HepG2 (cell line): ENCODE measurements at regions not wholly inside any gene's neighbourhood (a gene's known extent, or its start where the extent isn't known, plus 50 kb on each side); places are given as distances from the start of the nearest gene placed in this dataset.

Source experiments
- ATAC-seq: fragments of 200-7000 bp; cut with Tn5 transposase; 3 replicates; pipeline ENCODE4 v1.9.1; 2020; ENCODE audit warnings: mild to moderate bottlenecking, moderate library complexity
- BruUV-seq: library from RNA; stranded (reverse); fragments of 400-500 nt; replicated peaks from 2 replicates; lab custom pipeline; 2021; lab: Mats Ljungman, UMichigan
- CTCF ChIA-PET: fragments of 300-600 bp; formaldehyde crosslinking; extraction: SDS; loops from one replicate; lab custom pipeline; 2021; ENCODE audit warnings: low total read pairs, inconsistent platforms, low intra/inter-chr PET ratio; lab: Yijun Ruan, JAX
- POLR2A ChIA-PET: fragments of 350-600 bp; sonication (Branson Sonifier 250); formaldehyde crosslinking; loops from one replicate; lab custom pipeline; 2020; ENCODE audit warnings: antibody characterized with exemption, inconsistent platforms; lab: Yijun Ruan, JAX
- DNase-seq: peaks from one replicate; pipeline ENCODE4 v3.0.0-alpha.2; 2015; ENCODE audit warnings: low spot score
- FAIRE-seq: peaks from 3 replicates; lab custom pipeline; 2011; peaks lifted over from hg19 to GRCh38; lab: Jason Lieb, UNC
- H2AFZ ChIP-seq: one replicate; pipeline ENCODE4 v1.6.1; 2011; ENCODE audit warnings: low read length, inconsistent platforms
- H3K27ac ChIP-seq: fragments of 300-600 bp; 3 replicates; pipeline ENCODE4 v1.8.0; 2011; ENCODE audit warnings: mixed run types, mild to moderate bottlenecking, mixed read lengths, low read length, inconsistent platforms; ENCODE audit not compliant: insufficient read depth; ENCODE audit errors: extremely low read length
- H3K27me3 ChIP-seq, 2 experiments: fragments of 200-600 bp in 1 of 2; 2 replicates in 1 of 2; 3 replicates in 1 of 2; pipeline versions ENCODE4 v1.6.0 to v1.8.0; 2011; ENCODE audit warnings: low read length in 2 of 2, mild to moderate bottlenecking in 2 of 2, moderate library complexity in 2 of 2, inconsistent platforms in 1 of 2; ENCODE audit not compliant: insufficient read depth in 2 of 2, control insufficient read depth in 1 of 2
- H3K36me3 ChIP-seq, 2 experiments: fragments of 200-600 bp in 1 of 2; replicated peaks in 1 of 2; 2 replicates in 1 of 2; 3 replicates in 1 of 2; pipeline versions ENCODE4 v1.5.1 to v1.8.0; 2011; ENCODE audit warnings: low read length in 2 of 2, inconsistent platforms in 1 of 2; ENCODE audit not compliant: insufficient read depth in 2 of 2, control insufficient read depth in 1 of 2
- H3K4me1 ChIP-seq: 2 replicates; pipeline ENCODE4 v1.5.1; 2012; ENCODE audit warnings: low read length, inconsistent platforms; ENCODE audit not compliant: insufficient read depth
- H3K4me2 ChIP-seq: 2 replicates; pipeline ENCODE4 v1.6.0; 2011; ENCODE audit warnings: low read depth, low read length, inconsistent platforms
- H3K4me3 ChIP-seq, 3 experiments: fragments of 200-600 bp in 1 of 3; sonication (generic), shearing (Covaris generic) in 1 of 3; replicated peaks in 1 of 3; 2 replicates each; pipeline ENCODE4 v1.5.1; 2011 to 2016; ENCODE audit warnings: low read length in 3 of 3, inconsistent platforms in 2 of 3, low read depth in 2 of 3, mild to moderate bottlenecking in 2 of 3, control low read depth in 1 of 3, mixed read lengths in 1 of 3; ENCODE audit not compliant: insufficient read depth in 1 of 3
- H3K79me2 ChIP-seq: one replicate; pipeline ENCODE4 v1.6.1; 2011; ENCODE audit warnings: low read length, inconsistent platforms; ENCODE audit not compliant: insufficient read depth
- H3K9ac ChIP-seq: 2 replicates; pipeline ENCODE4 v1.6.0; 2011; ENCODE audit warnings: mild to moderate bottlenecking, low read depth, low read length, inconsistent platforms; ENCODE audit not compliant: insufficient read depth
- H3K9me3 ChIP-seq: 2 replicates; pipeline ENCODE4 v1.5.1; 2012; ENCODE audit warnings: mild to moderate bottlenecking, low read length
- H4K20me1 ChIP-seq: 2 replicates; pipeline ENCODE4 v1.6.0; 2011; ENCODE audit warnings: inconsistent platforms, mild to moderate bottlenecking, low read length, moderate library complexity; ENCODE audit not compliant: insufficient read depth
- ATF2 ChIP-seq: sonication (generic); formaldehyde crosslinking; IDR thresholded peaks from 2 replicates; pipeline ENCODE4 v1.4.0; 2020; ENCODE audit warnings: missing genetic modification reagents
- ERF ChIP-seq: IDR thresholded peaks from 2 replicates; pipeline ENCODE4 v1.6.1; 2018; ENCODE audit warnings: missing biosample characterization, missing genetic modification reagents
- SNAPC5 ChIP-seq: sonication (generic); formaldehyde crosslinking; IDR thresholded peaks from 2 replicates; pipeline ENCODE4 v1.8.1; 2023; ENCODE audit warnings: mild to moderate bottlenecking, missing genetic modification reagents, borderline replicate concordance
- SP1 ChIP-seq, 2 experiments: fragments of 450-650 bp in 1 of 2; sonication (generic) in 1 of 2; formaldehyde crosslinking in 1 of 2; IDR thresholded peaks; 2 replicates each; pipeline versions ENCODE4 v1.4.0 to v1.6.1; 2016 to 2020; ENCODE audit warnings: missing genetic modification reagents in 1 of 2
- SRSF1 ChIP-seq: fragments of 200-400 bp; formaldehyde crosslinking; optimal IDR thresholded peaks from 2 replicates; pipeline ENCODE3; 2017; ENCODE audit warnings: mild to moderate bottlenecking, low read depth, low read length, moderate library complexity
- ZFP62 ChIP-seq: sonication (generic); formaldehyde crosslinking; IDR thresholded peaks from 2 replicates; pipeline ENCODE4 v1.4.0; 2020; ENCODE audit warnings: missing genetic modification reagents
- ZIK1 ChIP-seq: sonication (generic); formaldehyde crosslinking; IDR thresholded peaks from 2 replicates; pipeline ENCODE4 v1.5.0; 2020; ENCODE audit warnings: mild to moderate bottlenecking, low read depth, missing genetic modification reagents, borderline replicate concordance
- ZMYM3 ChIP-seq: sonication (generic); formaldehyde crosslinking; IDR thresholded peaks from 2 replicates; pipeline ENCODE4 v1.5.1; 2020; ENCODE audit warnings: mild to moderate bottlenecking, missing genetic modification reagents
- ZNF317 ChIP-seq: sonication (generic); formaldehyde crosslinking; IDR thresholded peaks from 2 replicates; pipeline ENCODE4 v1.5.0; 2020; ENCODE audit warnings: mild to moderate bottlenecking, missing genetic modification reagents
- ZNF446 ChIP-seq: sonication (generic); formaldehyde crosslinking; IDR thresholded peaks from 2 replicates; pipeline ENCODE4 v1.5.0; 2020; ENCODE audit warnings: mild to moderate bottlenecking, missing genetic modification reagents
- ZNF713 ChIP-seq: sonication (generic); formaldehyde crosslinking; IDR thresholded peaks from 2 replicates; pipeline ENCODE4 v1.4.0; 2020; ENCODE audit warnings: mild to moderate bottlenecking, missing genetic modification reagents
- ZNF816 ChIP-seq: sonication (generic); formaldehyde crosslinking; IDR thresholded peaks from 2 replicates; pipeline ENCODE4 v1.8.0; 2022; ENCODE audit warnings: missing genetic modification reagents, mild to moderate bottlenecking, borderline replicate concordance
- ZUFSP ChIP-seq: sonication (generic); formaldehyde crosslinking; IDR thresholded peaks from 2 replicates; pipeline ENCODE4 v1.9.0; 2021; ENCODE audit warnings: missing genetic modification reagents, mild to moderate bottlenecking, borderline replicate concordance
- WGBS: methylation state at CpG from one replicate; pipeline ENCODE4 v1.1.6; 2017; ENCODE audit warnings: low lambda C conversion rate; 5-methylcytosine and 5-hydroxymethylcytosine counted together
- in situ Hi-C: cut with HindIII; loops from 2 replicates; pipeline ENCODE4 v1.10.0; 2017; ENCODE audit warnings: low pct_unique_long_range_greater_than_20kb; ENCODE audit not compliant: extremely low pct_ligation_motif_present
- intact Hi-C: fragments of 100-400 bp; cut with micrococcal nuclease; formaldehyde crosslinking; loops from one replicate; pipeline ENCODE4 v1.10.0; 2022; ENCODE audit not compliant: unreplicated experiment

GRCh38 chr10:105925045-105925785 lies 1239.3 kb downstream of the SORCS1 start:
- no peak for TF ChIP-seq ZFP62 (CRISPR knock-in tag)
- FAIRE-seq = no peak
- Histone ChIP-seq H4K20me1 (no peaks in the 10 kb centered on the region), H3K79me2 (no peaks in the 10 kb centered on the region), H3K27ac (no peak overlapping the region), H2AFZ (no peak overlapping the region), H3K4me2 (no peak overlapping the region), H3K4me3 (no peak overlapping the region), H3K36me3 (no peaks in the 10 kb centered on the region), H3K9ac (no peak overlapping the region), H3K4me1 (no peaks in the 10 kb centered on the region), H3K9me3 (peaks cover 83% of the 10 kb centered on the region), H3K27me3 (no peaks in the 10 kb centered on the region)
- BruUV-seq = no TSS peak
- CTCF ChIA-PET = no interaction called here
- WGBS = 29% methylated on average over 3 of the region's 4 CpGs
- POLR2A ChIA-PET = no interaction called here
- intact Hi-C loops = no loop called here
- no peak for DNase-seq
- no peak for ATAC-seq
- in situ Hi-C loops = no loop called here

- intact Hi-C loops (no loop called here), in situ Hi-C loops (no loop called here)
- FAIRE-seq (no peak), ATAC-seq (no peak), DNase-seq (no peak)
- no peaks in the 10 kb centered on the region for H4K20me1 ChIP-seq
- no peak overlapping the region for H3K4me3 ChIP-seq
- WGBS = 21% methylated on average over 3 of the region's 3 CpGs
- H2AFZ ChIP-seq = no peak overlapping the region
- no TSS peak for BruUV-seq
- no peaks in the 10 kb centered on the region for H3K79me2 ChIP-seq
- POLR2A ChIA-PET = no interaction called here
- H3K4me1 ChIP-seq = no peaks in the 10 kb centered on the region
- H3K27me3 ChIP-seq = no peaks in the 10 kb centered on the region
- H3K4me2 ChIP-seq = no peak overlapping the region
- peaks cover 73% of the 10 kb centered on the region for H3K9me3 ChIP-seq
- no peak overlapping the region for H3K27ac ChIP-seq
- no peaks in the 10 kb centered on the region for H3K36me3 ChIP-seq
- CTCF ChIA-PET = no interaction called here
- no peak overlapping the region for H3K9ac ChIP-seq
- TF ChIP-seq SRSF1 (no peak), ZNF446 (no peak), SNAPC5 (CRISPR knock-in tag) (no peak), ZIK1 (CRISPR knock-in tag) (no peak), ZUFSP (CRISPR knock-in tag) (no peak), ZMYM3 (CRISPR knock-in tag) (no peak), SP1 (IDR thresholded peaks at IDR 0.05) (no peak), SP1 (CRISPR knock-in tag; IDR thresholded peaks at IDR 0.05) (no peak), ZNF816 (no peak), ERF (CRISPR knock-in tag) (no peak), ATF2 (CRISPR knock-in tag) (no peak), ZNF317 (CRISPR knock-in tag) (no peak), ZNF713 (CRISPR knock-in tag) (no peak)
Observed at GRCh38 chr10:105921348-105921747, 1243.2 kb downstream of the SORCS1 start.
